Stimulated activated effector memory CD8-positive, alpha-beta T cell treated with anti-CD3 and anti-CD28 coated beads, Interleukin-12 subunit alpha, Interleukin-12 subunit beta, amount 100 ng/mL, for 72 hours (primary cell): ENCODE measurements at regions not wholly inside any gene's neighbourhood (a gene's known extent, or its start where the extent isn't known, plus 50 kb on each side); places are given as distances from the start of the nearest gene placed in this dataset.
"Not testable (repeated sequence)": the region's sequence is repeated elsewhere in the genome, so short reads cannot be mapped to it uniquely, and the experiment has no call there.

Source experiments
- ATAC-seq: fragments of 150-1000 bp; cut with Tn5 transposase; 2 replicates; pipeline ENCODE4 v1.10.0; 2021
- DNase-seq, 2 donors: peaks; one replicate each; pipeline ENCODE4 v3.0.0; 2021 to 2022; ENCODE audit warnings: low spot score in 2 of 2
- H3K27ac Mint-ChIP-seq: one replicate; pipeline ENCODE4 v1.8.0; 2022; ENCODE audit warnings: mild to moderate bottlenecking, mixed read lengths
- H3K36me3 Mint-ChIP-seq: one replicate; pipeline ENCODE4 v1.8.0; 2022; ENCODE audit warnings: mild to moderate bottlenecking, mixed read lengths
- H3K4me1 Mint-ChIP-seq: one replicate; pipeline ENCODE4 v1.8.0; 2022; ENCODE audit warnings: mixed read lengths
- H3K4me3 Mint-ChIP-seq: one replicate; pipeline ENCODE4 v1.8.0; 2022; ENCODE audit warnings: mild to moderate bottlenecking, mixed read lengths
- H3K9me3 Mint-ChIP-seq: one replicate; pipeline ENCODE4 v1.8.0; 2022; ENCODE audit warnings: mixed read lengths

DNA sequence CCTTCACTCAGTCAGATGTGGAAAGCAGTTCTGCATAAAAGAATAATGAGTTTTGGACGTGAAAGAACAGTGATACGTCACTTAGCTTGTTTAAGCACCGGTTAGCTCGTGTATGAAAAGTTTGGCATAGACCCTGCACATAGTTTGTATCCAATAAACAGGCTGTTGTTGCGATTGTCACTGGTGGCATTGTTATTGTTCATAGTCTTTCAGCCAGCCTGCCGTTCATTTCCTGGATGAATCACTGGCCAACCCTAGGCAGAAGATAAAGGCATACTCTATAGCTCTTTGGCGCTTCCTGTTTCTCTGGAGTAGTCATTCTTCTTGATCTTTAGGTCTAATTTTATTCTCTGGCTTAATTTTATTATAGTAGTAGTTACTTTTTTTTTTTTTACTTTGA lies 57.8 kb upstream of the ANKRD30A start:
- peaks cover 22% of the 10 kb centered on the region for H3K9me3 Mint-ChIP-seq
- no peaks in the 10 kb centered on the region for H3K4me1 Mint-ChIP-seq
- DNase-seq, result no peak
- H3K36me3 Mint-ChIP-seq, result no peaks in the 10 kb centered on the region
- H3K4me3 Mint-ChIP-seq, result no peak overlapping the region
- no peak overlapping the region for H3K27ac Mint-ChIP-seq
- ATAC-seq, result no peak

DNA sequence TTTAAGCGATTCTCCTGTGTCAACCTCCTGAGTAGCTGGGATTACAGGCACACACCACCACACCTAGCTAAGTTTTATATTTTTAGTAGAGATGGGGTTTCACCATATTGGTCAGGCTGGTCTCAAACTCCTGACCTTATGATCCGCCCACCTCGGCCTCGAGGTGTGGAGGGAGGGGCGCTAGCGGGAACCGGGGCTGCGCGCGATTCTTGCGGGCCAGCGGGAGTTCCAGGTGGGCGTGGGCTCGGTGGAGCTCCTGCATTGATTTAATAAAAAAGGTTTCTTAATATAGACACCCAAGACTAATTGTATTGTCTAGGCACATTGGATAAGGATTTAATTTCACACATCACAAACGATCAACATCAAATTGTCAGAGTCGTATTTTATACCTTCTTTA lies 63.1 kb upstream of the ANKRD30A start:
- not testable (repeated sequence) for H3K4me1 Mint-ChIP-seq
- H3K9me3 Mint-ChIP-seq, result peaks cover 12% of the 10 kb centered on the region

DNA sequence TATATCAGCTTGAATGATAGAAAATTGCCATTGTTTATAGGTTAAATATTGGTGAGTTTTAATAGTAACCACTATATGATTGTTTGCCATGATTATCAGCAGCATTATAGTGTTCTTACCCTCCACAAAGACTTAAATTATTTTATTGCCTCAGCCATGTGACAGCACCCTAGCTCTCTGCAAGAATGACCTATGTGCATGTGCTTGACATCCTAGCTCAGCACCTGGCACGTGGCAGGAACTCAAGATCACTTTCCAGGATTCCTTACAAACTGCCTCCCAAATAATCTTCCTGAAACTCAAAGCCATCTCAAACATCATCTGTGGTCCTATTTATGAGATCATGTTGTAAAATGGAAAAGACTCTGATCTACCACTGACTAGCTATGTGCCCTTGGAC lies 68.1 kb upstream of the ANKRD30A start:
- no peak overlapping the region for H3K4me3 Mint-ChIP-seq
- no peak for ATAC-seq

More for the DNA sequence above, 63.1 kb upstream of the ANKRD30A start:
- ATAC-seq, H3K27ac Mint-ChIP-seq, H3K4me3 Mint-ChIP-seq, H3K36me3 Mint-ChIP-seq, DNase-seq: not testable (repeated sequence)

DNA sequence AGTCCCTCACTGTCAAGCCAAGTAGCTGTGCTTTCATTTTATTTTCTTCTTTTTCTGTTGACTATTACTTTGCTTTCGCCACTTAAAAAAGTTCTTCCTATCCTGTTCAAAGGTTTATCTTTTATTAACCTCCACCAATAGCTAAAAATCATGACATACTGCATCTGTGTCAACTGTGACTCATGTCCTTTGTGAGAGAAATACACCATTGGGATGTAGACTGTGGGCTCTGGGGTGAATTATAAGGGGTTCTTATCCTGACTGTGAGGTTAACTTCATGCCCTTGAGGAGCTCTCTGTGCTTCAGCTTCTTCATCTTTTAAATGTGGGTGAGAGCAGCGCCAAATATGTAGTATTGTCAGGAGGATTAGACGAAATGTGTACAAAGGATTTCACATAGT lies 71.9 kb upstream of the ANKRD30A start:
- DNase-seq (no peak), ATAC-seq (no peak)
- H3K4me3 Mint-ChIP-seq, result no peak overlapping the region
- no peaks in the 10 kb centered on the region for H3K36me3 Mint-ChIP-seq
- H3K9me3 Mint-ChIP-seq, result peaks cover 31% of the 10 kb centered on the region
- no peaks in the 10 kb centered on the region for H3K4me1 Mint-ChIP-seq
- no peak overlapping the region for H3K27ac Mint-ChIP-seq

More for the DNA sequence above, 68.1 kb upstream of the ANKRD30A start:
- Mint-ChIP-seq H3K36me3 (no peaks in the 10 kb centered on the region), H3K9me3 (peaks cover 20% of the 10 kb centered on the region), H3K27ac (no peak overlapping the region), H3K4me1 (no peaks in the 10 kb centered on the region)
- DNase-seq, result no peak

- not testable (repeated sequence) for DNase-seq, H3K4me3 Mint-ChIP-seq
These were observed 75.4 kb upstream of the ANKRD30A start for GRCh38 chr10:37049982-37050381.

GRCh38 chr10:37044319-37044718 lies 81.1 kb upstream of the ANKRD30A start:
- H3K36me3 Mint-ChIP-seq, ATAC-seq, H3K27ac Mint-ChIP-seq, DNase-seq, H3K4me3 Mint-ChIP-seq, H3K4me1 Mint-ChIP-seq: not testable (repeated sequence)
- peaks cover 12% of the 10 kb centered on the region for H3K9me3 Mint-ChIP-seq

More at GRCh38 chr10:37049982-37050381, 75.4 kb upstream of the ANKRD30A start:
- ATAC-seq, H3K4me1 Mint-ChIP-seq, H3K27ac Mint-ChIP-seq, H3K36me3 Mint-ChIP-seq: not testable (repeated sequence)
- H3K9me3 Mint-ChIP-seq, result peaks cover 35% of the 10 kb centered on the region

GRCh38 chr10:37035853-37036252 lies 89.5 kb upstream of the ANKRD30A start:
- ATAC-seq, result no peak
- no peaks in the 10 kb centered on the region for H3K36me3 Mint-ChIP-seq
- H3K27ac Mint-ChIP-seq, result no peak overlapping the region
- no peaks in the 10 kb centered on the region for H3K4me1 Mint-ChIP-seq
- peaks cover 13% of the 10 kb centered on the region for H3K9me3 Mint-ChIP-seq
- DNase-seq, result no peak
- no peak overlapping the region for H3K4me3 Mint-ChIP-seq

GRCh38 chr10:37015498-37015897 lies 109.9 kb upstream of the ANKRD30A start:
- no peak overlapping the region for H3K27ac Mint-ChIP-seq
- no peaks in the 10 kb centered on the region for H3K36me3 Mint-ChIP-seq
- no peak overlapping the region for H3K4me3 Mint-ChIP-seq
- DNase-seq, result no peak
- H3K9me3 Mint-ChIP-seq, result peaks cover 13% of the 10 kb centered on the region
- H3K4me1 Mint-ChIP-seq, result no peaks in the 10 kb centered on the region
- no peak for ATAC-seq

GRCh38 chr10:37010741-37011140 lies 114.7 kb upstream of the ANKRD30A start:
- DNase-seq (no peak), ATAC-seq (no peak)
- Mint-ChIP-seq H3K9me3 (peaks cover 11% of the 10 kb centered on the region), H3K27ac (no peak overlapping the region), H3K4me1 (no peaks in the 10 kb centered on the region), H3K36me3 (no peaks in the 10 kb centered on the region), H3K4me3 (no peak overlapping the region)

- not testable (repeated sequence) for H3K36me3 Mint-ChIP-seq, ATAC-seq, H3K27ac Mint-ChIP-seq, DNase-seq, H3K4me1 Mint-ChIP-seq, H3K4me3 Mint-ChIP-seq
- peaks cover 12% of the 10 kb centered on the region for H3K9me3 Mint-ChIP-seq
These were observed 117.1 kb upstream of the ANKRD30A start for GRCh38 chr10:37008276-37008675.

DNA sequence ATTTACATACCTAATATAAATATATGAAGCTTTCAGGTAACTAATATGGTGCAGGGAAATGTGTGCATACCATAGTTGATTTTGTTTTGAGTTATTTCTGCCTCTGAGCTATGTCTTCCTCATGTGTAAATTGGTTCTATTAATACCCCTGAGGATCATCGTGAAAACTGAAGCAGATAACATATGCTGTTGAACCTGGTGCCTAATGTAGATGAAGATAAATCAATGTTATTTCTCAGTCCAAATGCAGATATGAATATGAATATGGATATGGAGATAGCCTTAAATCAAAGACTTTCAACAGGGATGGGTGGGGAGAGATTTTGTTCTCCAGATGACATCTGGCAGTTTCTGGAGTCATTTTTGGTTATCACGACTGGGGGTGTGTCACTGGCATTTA lies 122.3 kb upstream of the ANKRD30A start:
- no peak for ATAC-seq
- H3K36me3 Mint-ChIP-seq, result no peaks in the 10 kb centered on the region
- H3K4me3 Mint-ChIP-seq, result no peak overlapping the region
- H3K4me1 Mint-ChIP-seq, result no peaks in the 10 kb centered on the region
- no peak overlapping the region for H3K27ac Mint-ChIP-seq
- no peak for DNase-seq
- peaks cover 11% of the 10 kb centered on the region for H3K9me3 Mint-ChIP-seq

GRCh38 chr10:36995806-36996205 lies 129.6 kb upstream of the ANKRD30A start:
- H3K36me3 Mint-ChIP-seq, H3K4me1 Mint-ChIP-seq, H3K4me3 Mint-ChIP-seq, H3K9me3 Mint-ChIP-seq, DNase-seq, ATAC-seq, H3K27ac Mint-ChIP-seq: not testable (repeated sequence)

- Mint-ChIP-seq H3K4me3 (no peak overlapping the region), H3K9me3 (peaks cover 6% of the 10 kb centered on the region), H3K4me1 (no peaks in the 10 kb centered on the region), H3K27ac (no peak overlapping the region), H3K36me3 (no peaks in the 10 kb centered on the region)
- ATAC-seq (no peak), DNase-seq (no peak)
These were observed 130.5 kb upstream of the ANKRD30A start for GRCh38 chr10:36994886-36995285.

GRCh38 chr10:36989233-36989632 lies 136.2 kb upstream of the ANKRD30A start:
- Mint-ChIP-seq H3K27ac (no peak overlapping the region), H3K36me3 (no peaks in the 10 kb centered on the region), H3K4me1 (no peaks in the 10 kb centered on the region), H3K9me3 (no peaks in the 10 kb centered on the region), H3K4me3 (no peak overlapping the region)
- ATAC-seq, result no peak
- no peak for DNase-seq

- Mint-ChIP-seq H3K27ac (no peak overlapping the region), H3K36me3 (no peaks in the 10 kb centered on the region), H3K4me1 (no peaks in the 10 kb centered on the region), H3K9me3 (peaks cover 10% of the 10 kb centered on the region), H3K4me3 (no peak overlapping the region)
- ATAC-seq (no peak), DNase-seq (no peak)
These were observed 178.8 kb upstream of the ANKRD30A start for GRCh38 chr10:36946598-36946997.

DNA sequence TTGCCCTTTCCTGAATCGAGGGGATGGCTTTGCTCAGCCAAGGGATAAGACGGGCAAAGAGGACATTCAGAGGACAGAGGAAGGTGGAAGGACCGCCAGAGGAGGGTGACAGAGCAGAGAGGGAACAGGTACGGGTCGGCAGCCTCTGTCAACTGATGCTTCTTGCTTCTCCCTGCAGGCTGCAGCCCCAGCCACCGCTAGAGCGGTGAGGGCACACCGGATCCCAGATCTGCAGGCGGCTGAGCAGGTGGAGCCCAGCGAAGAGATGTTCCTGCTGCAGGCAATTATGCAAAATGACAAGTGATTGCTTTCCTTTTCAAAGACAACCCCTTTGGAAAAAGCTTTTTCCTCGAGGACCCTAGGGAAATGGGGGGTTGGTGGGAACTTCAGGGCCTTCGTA lies 181.9 kb upstream of the ANKRD30A start:
- no peak overlapping the region for H3K4me3 Mint-ChIP-seq
- no peaks in the 10 kb centered on the region for H3K4me1 Mint-ChIP-seq
- no peaks in the 10 kb centered on the region for H3K36me3 Mint-ChIP-seq
- DNase-seq (no peak), ATAC-seq (no peak)
- H3K27ac Mint-ChIP-seq, result no peak overlapping the region
- peaks cover 9% of the 10 kb centered on the region for H3K9me3 Mint-ChIP-seq

DNA sequence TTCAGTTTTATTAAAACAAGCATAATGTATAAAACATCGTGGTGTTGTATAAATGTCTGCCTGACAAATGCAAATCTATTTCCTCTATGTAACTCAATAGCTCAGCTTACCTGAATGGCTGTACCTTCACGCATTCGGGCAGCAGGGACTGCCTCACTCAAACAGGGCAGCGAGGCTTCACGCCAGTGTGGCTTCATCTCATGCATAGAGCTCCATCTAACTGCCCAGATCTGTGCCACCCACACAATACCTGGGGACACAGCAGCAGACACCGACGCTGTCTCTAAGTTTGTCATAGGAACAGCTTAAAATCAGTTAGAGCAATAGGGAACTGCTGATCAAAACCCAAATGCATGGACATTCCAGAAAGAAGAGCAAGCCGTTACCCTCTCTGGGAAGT lies 182.8 kb upstream of the ANKRD30A start:
- Mint-ChIP-seq H3K27ac (no peak overlapping the region), H3K36me3 (no peaks in the 10 kb centered on the region), H3K9me3 (peaks cover 9% of the 10 kb centered on the region), H3K4me3 (no peak overlapping the region), H3K4me1 (no peaks in the 10 kb centered on the region)
- ATAC-seq, result no peak
- no peak for DNase-seq
